GM21786 (cell line): ENCODE measurements at regions not wholly inside any gene's neighbourhood (a gene's known extent, or its start where the extent isn't known, plus 50 kb on each side); places are given as distances from the start of the nearest gene placed in this dataset.

ENCODE experiments used
- ATAC-seq: cut with Tn5 transposase; IDR thresholded peaks from one replicate; pipeline ENCODE4 v1.9.1; 2021; ENCODE audit not compliant: unreplicated experiment

DNA sequence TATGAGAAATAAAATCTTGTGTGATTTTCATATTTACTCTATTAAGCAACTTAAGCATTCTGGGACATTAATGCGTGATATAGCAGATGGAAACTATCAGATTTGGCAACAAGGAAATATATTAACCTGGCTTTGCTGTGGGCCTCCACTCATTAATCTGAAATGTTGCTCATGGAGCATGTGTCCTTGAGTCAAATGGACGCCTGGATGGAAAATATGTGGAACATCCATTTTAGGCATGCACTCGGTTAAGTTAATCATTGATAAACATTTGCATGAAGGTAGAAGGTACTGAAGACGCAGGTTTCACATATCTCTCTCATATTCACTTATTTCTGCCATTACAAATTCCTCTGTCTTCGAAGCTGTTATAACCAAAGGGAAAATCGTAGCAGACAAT lies 246.1 kb downstream of the NR2F2 start:
- no peak for ATAC-seq

DNA sequence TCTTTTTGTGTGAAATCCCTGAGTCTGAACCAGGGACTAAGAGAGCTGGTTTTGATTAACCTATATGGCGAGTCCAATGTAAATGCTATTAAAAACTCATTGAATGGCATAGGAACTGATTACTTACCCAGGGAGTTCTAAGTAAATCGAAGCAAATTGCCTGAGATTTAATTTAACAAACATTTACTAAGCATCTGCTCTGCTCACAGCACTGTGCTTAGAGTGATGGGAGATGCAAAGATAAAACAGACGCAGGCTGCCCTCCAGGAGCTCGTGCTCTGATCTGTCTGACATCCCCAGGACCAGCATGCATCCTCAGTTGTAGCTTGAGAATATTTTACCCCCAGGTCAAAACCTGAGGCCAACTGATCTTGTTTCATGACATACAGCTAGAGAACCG lies 247.9 kb downstream of the NR2F2 start:
- ATAC-seq: no peak

DNA sequence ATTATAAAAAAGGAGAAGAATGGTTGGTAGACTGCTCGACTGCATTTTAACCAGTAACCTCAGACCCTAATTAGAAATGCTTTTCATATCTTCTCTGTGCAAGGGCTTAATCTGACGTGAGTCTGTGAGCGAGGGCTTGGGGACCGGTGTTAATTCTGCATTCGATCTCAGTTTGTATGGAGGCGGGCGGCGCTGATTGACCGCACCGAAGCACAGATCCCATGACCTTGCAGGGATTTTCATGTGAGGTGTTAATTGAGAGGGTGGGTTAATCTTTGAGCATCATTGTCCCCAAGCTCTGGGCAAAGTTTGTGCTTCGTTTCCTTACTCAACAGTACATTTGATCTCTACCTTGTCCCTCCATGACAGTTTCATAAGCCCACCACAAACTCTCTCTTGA lies 250.9 kb downstream of the NR2F2 start:
- ATAC-seq: no peak

DNA sequence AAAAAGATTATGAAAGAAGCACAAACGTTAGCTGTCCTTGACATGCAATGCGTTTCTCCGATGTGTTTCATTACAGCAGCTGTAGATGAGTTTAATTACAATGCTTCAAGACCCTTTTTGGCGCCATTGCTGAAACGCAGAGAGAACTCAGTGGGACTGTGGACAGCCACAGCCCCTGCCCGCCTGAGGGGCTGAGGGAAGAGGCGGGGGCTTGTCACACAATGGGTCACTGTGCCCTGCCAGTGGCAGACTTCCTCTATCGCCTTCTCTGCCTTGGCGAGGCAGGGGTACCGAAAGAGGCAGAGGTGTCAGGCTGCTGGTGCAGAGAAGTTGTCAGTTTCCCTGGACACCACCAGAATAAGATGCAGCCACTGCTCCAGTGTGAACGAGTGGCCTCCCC lies 252.0 kb downstream of the NR2F2 start:
- no peak for ATAC-seq

DNA sequence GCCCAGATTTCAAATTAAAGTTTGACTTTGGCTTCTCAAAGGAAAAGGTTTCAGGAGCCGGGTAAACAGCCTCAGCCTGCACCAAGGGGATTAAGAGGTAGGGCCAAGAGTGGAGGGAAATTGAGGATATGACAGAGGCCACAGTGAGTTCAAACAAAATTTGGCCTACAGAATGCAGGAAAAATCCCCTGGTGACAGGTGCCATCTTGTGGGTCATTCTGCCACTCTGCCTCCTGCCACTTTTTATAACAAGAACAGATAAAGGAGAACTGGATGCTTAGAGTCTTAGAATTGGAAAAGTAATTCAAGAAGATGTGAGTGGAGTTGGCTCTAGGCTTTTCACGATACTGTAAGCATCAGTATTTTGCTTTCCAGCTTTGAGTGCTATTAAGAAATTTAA lies 253.2 kb downstream of the NR2F2 start:
- no peak for ATAC-seq

DNA sequence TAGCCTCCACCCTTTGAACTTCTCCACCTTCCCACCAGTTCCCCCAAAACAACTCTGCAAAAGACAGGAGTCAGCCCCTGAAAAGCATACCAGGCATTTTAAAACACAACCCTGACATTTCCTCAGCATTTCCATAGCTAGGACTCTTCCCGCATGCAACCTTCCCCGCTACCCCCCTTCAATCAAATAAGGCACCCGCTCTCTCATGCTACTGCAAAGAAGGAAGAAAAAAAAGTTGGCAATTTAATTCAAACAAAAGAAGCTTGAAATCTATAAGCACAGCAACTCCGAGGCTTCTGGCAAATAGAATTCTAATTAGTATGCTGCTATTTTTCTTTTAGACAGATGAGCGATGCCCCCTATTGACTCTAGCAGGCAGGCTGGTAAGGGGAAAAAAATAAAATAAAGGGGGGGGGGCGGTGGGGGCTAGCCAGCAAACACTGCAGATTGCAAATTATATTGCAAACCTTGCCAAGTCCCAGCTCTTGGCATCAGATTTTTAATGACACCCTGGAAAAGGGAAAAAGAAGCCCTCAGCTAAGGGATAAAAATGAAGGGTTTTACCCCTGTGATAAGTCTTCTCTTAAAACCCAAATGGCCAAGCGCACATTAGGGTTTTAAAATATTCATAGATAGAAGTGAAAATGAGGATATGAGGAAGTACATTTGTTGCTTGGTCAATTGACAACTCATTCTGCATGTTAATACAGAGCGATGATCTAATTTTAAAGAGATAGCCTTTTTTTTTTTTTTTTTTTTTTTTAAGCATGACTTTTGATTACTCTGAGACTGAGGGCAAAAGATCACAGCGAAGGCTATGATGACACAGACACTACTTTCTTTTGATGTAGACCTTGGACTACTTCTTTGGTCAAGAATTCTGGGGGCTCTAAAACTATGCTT lies 255.2 kb downstream of the NR2F2 start:
- no peak for ATAC-seq

DNA sequence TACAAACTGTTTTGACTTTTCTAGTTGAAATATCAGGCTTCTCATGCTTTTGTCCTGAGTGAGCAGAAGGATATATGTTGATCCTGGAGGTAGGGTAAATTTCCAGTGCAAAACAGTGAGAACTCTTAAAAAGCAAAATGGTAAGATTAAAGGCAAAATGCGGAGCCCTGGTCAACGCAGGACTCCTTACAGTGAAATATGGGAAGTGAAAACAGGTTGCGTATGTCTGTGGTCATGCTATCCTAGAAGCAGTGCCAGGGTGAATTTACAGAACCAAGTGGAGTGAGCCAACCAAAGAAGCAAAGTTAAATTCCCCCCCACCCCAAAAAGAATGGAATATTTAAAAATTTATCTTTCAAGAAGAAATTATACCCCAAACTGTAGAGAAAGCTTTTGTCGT lies 256.4 kb downstream of the NR2F2 start:
- no peak for ATAC-seq

DNA sequence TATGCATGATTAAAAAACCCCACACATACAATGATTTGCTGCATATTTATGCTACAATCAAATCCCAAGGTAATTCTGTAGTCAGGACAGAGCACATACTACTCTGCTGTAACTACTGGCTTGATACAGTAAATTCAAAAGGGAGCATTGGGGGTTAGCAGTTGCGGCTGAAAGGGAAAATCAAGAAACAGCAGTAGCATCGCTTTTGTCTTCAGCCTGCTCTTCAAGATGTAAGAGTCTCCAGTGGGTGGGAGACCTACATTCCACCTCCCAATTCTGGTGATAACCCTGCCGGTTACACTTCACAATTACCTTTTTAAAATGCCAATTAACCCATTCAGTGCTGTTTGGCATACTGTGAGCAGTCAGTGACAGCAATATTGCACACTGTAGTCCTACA lies 259.4 kb downstream of the NR2F2 start:
- no peak for ATAC-seq

DNA sequence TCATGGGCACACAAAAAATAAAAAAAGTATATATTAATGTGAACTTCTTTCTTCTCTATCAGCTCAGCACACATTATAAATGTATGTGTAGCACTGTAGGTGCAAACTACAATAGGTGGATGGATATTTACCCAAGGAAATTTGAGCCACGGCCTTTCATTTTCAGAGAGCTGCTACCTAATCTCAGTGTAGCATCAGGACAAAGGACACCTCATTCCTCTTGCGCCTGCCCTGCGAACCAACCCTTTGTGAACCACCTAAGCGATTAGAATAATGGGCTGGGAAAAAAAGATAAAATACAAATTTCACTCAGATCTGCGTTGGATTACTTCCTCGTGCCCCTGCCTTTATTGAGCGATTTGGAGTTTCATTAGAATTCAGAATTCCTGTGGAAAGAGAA lies 263.2 kb downstream of the NR2F2 start:
- no peak for ATAC-seq

DNA sequence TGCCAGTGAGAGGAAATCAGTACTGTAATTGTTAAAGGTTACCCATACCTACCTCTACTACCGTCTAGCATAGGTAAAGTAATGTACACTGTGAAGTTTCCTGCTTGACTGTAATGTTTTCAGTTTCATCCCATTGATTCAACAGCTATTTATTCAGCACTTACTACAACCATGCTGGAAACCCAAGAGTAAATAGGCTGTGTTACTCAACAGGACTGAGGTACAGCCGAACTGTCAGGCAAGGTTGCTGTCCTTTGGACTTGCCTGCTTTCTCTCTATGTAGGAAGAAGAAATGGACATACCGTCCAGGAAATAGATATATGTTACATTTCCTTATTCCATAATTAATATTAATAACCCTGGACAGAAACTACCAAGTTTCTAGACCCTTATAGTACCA lies 265.5 kb downstream of the NR2F2 start:
- no peak for ATAC-seq

DNA sequence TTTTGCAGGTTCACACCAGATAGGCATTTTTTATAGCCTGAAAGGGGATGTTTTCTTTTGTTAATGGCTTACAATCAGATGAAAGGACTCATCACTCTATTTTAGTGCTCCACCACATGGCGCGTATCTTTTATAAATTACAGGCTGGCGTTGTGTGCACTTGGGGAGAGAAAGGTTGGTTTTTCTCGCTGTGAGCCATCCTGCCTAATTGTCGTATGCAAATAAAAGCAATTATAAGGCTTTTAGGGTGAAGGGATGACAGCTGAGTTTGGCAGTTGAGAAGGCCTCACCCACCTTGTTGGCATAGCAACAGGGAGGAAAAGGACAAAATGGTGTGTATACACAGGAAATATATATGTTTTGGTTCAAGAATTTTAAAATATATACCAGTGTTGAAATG lies 268.0 kb downstream of the NR2F2 start:
- ATAC-seq: no peak

DNA sequence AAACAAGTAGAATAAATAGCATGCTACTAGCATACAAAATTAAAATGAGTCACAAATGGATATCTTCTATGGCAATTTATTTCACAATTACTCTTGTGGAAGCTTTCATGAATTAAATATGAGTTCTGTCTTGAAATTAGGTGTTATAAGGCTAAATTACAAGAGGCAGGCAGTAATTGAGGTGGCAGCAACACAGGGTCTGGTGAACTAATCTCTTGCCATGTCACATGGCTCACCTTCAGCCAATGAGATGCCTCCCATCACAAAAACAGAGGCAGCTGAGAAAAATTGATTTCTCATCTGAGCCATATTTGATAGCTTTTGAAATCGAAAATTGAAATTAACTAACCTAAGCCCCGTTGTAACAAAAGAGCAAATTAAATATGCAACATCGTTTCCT lies 268.8 kb downstream of the NR2F2 start:
- no peak for ATAC-seq

DNA sequence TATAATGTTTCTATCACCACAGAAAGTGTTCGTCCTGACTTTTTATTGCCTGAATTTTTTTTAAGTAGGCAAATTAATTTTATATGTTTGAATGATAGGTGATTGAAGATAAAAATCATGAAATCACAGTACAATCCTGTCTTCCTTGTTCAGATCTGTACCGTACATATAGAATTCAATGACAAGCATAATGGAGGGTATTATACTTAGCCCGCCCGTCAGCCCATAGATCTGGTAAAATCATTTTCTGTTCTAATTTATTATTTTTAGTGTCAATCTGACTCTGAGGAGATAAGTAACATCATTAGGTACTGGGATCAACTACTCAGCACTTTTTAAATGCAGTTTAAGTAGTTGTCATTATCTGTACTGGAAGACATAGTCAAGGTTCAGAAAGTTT lies 269.9 kb downstream of the NR2F2 start:
- no peak for ATAC-seq

DNA sequence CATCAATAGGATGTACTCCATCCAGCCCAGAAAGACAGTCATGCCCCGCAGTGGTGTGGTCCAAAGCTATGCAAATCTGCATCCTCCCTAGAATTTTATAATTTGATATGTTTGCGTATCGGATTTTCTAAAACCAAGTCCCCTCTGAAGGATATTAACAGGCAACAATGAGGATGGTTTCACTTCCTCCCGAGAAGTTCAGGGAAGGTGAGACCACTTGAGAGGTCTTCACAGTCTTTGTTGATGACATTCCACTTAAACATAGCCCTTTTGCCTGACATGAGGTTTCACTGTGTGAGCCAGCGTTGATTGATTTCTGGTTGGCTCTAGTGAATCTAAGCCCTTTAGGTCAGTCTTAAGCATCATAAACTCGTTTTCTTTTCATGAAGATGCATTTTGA lies 276.1 kb downstream of the NR2F2 start:
- no peak for ATAC-seq

DNA sequence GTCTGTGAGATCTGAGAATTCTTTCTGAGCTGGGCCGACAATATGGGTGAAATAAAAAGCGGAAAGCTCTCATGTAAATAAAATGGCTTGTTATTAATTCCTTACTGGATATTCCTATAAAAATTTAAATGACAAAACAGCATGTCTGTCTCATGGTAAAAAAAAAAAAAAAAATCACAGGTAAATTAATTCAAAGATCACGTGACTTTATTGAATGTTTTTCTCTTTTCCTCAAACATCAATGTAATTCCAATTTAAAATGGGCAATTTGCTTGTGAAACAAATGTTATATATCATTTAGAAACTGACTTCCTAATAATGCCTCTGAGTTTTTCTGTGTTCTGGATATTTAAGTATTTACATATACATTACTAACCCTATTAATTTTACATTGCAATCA lies 280.3 kb downstream of the NR2F2 start:
- no peak for ATAC-seq

DNA sequence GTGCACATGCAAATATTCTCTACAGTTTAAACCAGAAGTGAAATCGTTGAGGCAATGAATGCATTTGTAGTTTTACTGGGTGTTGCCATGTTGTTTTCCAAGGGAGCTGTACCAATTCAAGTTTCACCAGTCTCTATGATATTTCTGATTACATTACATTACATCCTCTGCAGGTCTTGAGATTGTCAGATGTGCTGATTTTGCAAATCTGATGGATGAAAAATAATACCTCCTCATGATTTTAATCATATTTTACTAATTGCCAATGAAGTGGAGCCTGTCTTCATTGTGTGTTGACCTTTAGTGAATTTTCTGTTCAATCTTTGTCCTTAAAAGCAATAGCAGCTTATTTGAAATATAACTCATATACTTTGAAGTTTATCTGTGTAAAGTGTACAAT lies 282.4 kb downstream of the NR2F2 start:
- no peak for ATAC-seq

DNA sequence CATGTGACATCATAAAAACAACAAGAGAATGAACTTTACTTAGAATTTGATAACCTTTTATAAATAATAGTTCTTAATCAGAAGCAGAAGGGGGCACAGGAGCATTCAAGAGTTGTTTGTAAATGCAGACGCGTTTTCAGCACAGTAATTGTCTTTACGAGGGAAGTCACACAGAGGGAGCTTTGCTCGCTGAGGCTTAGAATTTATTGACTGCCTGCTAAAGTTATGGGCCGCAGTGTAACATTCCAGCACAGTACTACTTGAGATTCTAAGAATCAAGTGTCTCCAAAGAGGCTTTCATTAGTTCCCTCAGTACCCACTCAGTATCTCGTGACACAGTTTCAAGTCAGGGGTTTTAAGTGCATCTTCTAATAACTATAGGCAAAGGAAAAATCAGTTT lies 288.7 kb downstream of the NR2F2 start:
- no peak for ATAC-seq

DNA sequence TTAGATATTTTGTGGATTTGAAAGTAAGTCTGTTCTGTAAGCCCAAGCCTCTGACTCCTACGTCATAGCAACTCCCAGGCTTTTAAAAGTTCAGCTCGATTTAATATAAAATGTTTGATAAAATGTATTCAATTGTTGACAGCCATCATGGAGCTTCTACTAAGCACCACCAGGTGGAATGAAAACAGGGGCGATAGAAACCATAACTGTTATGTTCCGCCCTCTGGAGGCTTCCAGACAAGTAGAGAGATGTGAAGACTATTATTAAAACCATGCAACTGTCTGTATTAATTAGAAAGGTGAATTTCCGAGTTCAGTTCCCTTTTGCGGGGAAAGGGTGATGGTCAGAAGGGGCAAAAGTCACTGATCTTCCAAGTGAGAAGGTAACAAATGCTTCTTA lies 292.2 kb downstream of the NR2F2 start:
- no peak for ATAC-seq

DNA sequence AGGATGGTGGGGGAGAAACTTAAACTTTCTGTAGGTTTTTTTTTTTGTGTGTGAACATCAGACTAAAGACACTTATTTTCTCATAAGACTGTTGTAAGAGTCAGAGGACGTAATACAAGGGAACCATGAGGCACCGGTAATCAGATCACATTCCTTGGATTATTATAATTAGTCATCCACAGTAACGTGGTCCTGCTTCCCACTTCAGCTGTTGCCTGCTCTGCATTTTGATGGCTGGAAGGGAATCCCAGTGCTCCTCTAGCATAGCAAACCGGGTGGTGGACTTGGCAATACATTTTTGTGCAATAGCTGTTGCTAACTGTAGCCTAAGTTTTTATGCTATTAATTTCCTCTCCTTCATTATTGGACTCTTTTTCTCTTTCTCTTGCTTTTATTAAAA lies 294.8 kb downstream of the NR2F2 start:
- no peak for ATAC-seq

DNA sequence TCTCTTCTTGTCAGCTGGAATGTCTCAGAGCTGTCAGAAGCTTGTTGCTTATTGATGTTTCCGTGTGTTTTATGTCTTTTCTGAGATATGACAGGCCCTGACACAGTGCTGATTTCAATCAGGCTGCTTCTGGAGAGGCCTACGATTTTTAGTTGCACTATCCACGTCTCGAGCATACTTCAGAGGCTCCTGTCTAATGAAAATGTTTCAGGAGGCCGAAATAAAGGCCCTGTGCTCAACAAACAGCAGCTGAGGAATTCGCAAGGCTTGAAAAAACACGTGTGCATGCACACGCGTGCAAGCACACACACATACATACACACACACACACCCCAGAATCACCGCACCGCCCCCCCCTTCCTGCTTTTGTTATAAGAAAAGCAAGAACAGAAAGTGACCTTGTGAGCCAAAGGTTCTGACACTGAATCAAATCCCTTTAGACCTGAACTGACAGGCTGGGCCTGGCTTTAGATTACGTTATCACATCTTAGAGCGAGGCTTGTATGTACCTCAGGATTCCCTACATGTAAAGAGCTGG lies 296.6 kb downstream of the NR2F2 start:
- ATAC-seq: no peak

DNA sequence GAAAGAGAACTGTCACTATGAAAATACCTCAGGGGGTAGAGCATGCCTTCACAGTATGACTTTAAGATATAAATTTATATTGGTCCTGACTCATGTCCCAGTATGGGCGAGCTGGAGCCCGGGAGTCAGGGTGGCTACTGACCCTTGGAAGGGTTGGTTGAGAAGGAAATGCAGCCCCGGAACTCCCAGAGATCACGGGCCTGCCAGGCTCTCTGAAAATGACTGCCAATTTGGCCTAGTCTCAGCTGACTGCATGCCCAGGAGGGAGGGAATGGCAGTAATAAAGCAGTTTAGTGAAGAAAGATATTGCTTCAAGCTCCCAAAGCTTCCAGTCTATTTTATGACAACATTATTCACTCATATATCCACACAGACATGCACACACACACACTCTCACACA lies 299.0 kb downstream of the NR2F2 start:
- no peak for ATAC-seq

DNA sequence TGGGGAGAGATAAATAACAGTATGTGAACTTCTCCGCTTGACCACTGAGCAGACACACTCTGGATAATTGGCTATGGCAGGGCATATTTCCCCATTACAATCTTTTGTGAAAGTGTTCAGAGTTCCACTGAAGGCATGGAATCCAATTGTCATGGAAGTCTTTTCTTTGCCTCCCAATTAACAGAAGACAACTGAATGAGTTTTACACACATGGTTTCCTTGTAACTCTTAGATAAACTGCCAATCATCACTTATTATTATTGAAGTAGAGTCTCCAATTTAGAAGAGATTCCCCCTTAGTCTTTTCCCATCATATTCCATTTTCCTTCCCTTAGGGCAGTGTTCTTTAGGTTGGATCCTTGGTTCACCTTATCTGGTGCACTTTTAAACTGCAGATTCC lies 308.3 kb downstream of the NR2F2 start:
- ATAC-seq: no peak

DNA sequence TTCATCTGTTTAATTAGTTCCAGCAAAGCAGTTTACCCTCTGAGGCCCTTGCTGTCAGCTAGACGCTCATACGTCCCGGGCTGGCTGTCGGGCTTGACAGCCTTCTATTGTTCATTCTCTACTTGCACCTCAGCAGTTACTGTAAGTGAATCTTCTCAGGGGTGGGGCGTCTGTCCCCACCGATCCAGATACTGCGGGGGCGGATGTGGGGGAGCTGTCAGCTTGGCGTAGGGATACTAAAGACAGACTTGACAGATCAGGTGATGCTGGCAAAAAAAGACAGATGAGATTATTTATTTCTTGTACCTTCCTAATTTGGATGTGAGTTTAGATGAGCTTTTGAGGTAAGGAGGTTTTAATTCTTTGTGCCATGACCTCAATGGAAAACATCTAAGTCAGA lies 315.3 kb downstream of the NR2F2 start:
- ATAC-seq: no peak
